OCI-LY3 (cell line): ENCODE measurements at regions not wholly inside any gene's neighbourhood (a gene's known extent, or its start where the extent isn't known, plus 50 kb on each side); places are given as distances from the start of the nearest gene placed in this dataset.

Experiments
- CTCF ChIP-seq: fragments of 200-600, 300-600 bp; sonication (generic); IDR thresholded peaks from 2 replicates; pipeline ENCODE4 v1.5.1; 2014; ENCODE audit warnings: antibody characterized with exemption, low read length, low read depth
- EZH2phosphoT487 ChIP-seq: fragments of 200-600 bp; shearing (Covaris generic); IDR thresholded peaks from 2 replicates; pipeline ENCODE4 v1.6.1; 2018; ENCODE audit warnings: antibody characterized with exemption, mixed run types, low read depth

- TF ChIP-seq CTCF (no peak), EZH2phosphoT487 (no peak)
These were observed 90.9 kb upstream of the MDFIC start for GRCh38 chr7:114830952-114831351.
